C4-2B (cell line): ENCODE measurements at regions not wholly inside any gene's neighbourhood (a gene's known extent, or its start where the extent isn't known, plus 50 kb on each side); places are given as distances from the start of the nearest gene placed in this dataset.

Source experiments
- H3K27ac ChIP-seq: fragments of 450-650 bp; 2 replicates; pipeline ENCODE4 v1.5.1; 2017
- ZFX ChIP-seq: fragments of 450-650 bp; IDR thresholded peaks from 2 replicates; pipeline ENCODE4 v1.6.1; 2017
- TF ChIP-seq, protein P1 (sequence below): fragments of 450-650 bp; conservative IDR thresholded peaks from 2 replicates; pipeline ENCODE4 v1.5.1; 2017; ENCODE audit warnings: mild to moderate bottlenecking

DNA sequence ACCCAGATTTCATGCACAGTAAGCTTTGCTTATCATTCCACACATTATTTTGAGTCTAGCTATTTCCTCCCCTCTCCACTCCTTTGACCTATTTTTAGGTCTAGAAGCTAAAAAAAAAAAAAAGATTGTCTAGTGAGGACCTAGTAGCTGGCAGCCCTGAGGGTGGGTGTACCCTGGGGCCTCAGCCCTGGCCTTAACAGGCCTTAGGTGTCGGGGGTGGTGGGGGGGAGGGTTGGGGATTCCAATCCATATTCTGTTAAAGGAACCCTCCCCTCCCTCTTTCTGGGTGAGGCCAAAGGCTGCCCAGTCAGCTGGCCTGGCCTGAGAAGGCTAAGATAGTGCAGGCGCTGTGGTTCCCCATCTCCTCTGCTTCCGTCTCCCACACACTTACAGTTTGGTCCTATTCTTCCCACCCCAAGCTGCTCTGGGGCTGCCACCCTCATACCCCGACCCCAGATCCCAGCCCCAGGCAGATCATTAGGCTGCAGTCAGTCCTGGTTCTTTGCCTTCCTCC lies 65.5 kb upstream of the HK2 start:
- H3K27ac ChIP-seq, result no peak overlapping the region
- TF ChIP-seq, protein P1, sequence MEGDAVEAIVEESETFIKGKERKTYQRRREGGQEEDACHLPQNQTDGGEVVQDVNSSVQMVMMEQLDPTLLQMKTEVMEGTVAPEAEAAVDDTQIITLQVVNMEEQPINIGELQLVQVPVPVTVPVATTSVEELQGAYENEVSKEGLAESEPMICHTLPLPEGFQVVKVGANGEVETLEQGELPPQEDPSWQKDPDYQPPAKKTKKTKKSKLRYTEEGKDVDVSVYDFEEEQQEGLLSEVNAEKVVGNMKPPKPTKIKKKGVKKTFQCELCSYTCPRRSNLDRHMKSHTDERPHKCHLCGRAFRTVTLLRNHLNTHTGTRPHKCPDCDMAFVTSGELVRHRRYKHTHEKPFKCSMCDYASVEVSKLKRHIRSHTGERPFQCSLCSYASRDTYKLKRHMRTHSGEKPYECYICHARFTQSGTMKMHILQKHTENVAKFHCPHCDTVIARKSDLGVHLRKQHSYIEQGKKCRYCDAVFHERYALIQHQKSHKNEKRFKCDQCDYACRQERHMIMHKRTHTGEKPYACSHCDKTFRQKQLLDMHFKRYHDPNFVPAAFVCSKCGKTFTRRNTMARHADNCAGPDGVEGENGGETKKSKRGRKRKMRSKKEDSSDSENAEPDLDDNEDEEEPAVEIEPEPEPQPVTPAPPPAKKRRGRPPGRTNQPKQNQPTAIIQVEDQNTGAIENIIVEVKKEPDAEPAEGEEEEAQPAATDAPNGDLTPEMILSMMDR, result no peak
- TF ChIP-seq ZFX, result no peak

DNA sequence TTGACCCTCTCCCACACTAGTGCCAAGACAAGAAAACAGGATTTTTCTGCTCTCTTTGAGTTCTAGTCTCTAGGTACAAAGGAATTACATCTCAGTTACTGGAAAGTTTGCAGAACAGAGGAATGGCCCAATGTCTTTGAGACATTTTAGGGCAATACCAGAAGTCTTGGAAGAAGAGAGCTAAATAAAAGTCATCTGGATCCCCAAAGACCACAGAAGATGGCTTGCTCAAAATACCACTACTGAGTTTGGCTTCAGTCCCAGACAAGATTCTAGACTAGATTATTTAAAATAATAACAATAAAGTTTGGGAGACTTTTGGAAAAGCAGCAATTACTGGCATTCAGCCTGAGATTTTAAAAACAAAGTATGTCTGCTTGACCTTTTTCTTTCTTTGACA lies 61.9 kb upstream of the HK2 start:
- no peak overlapping the region for H3K27ac ChIP-seq
- TF ChIP-seq, protein P1, result no peak
- no peak for TF ChIP-seq ZFX

DNA sequence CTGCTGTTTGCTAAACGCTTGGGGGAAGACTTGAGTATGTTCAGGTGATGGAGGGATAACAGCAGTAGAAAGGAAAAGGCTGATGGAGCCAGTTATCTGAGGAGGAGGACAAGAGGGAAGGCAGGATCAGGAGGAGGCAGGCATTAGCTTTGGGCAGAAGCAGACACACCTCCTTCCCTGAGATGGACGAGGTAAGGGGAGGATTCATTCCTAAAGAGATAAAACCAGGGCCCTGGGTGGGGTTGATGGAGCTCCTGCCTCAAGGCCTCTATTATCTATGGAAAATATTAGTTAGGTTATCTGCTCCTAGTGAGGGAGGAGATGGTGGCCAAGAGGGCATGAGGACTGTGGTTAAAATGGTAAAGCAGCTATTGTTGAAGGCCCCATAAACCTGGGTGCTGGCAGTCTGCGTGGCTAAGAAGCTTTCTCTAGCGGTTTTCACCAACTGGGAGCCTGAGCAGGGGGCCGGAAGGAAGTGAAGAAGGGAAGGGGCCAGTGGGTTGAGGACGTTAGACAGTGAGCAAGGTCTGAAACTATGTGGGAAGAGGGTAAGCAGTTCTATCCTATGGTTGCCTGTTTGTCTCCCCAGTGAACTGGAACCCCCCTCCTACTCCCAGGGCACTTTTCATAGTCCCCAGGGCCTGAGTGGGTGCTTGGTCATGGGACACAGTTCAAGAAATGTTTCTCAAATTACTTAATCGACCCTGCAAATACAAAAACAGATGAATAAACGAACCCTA lies 56.6 kb upstream of the HK2 start:
- TF ChIP-seq ZFX, result no peak
- TF ChIP-seq, protein P1, result no peak
- H3K27ac ChIP-seq, result no peak overlapping the region

DNA sequence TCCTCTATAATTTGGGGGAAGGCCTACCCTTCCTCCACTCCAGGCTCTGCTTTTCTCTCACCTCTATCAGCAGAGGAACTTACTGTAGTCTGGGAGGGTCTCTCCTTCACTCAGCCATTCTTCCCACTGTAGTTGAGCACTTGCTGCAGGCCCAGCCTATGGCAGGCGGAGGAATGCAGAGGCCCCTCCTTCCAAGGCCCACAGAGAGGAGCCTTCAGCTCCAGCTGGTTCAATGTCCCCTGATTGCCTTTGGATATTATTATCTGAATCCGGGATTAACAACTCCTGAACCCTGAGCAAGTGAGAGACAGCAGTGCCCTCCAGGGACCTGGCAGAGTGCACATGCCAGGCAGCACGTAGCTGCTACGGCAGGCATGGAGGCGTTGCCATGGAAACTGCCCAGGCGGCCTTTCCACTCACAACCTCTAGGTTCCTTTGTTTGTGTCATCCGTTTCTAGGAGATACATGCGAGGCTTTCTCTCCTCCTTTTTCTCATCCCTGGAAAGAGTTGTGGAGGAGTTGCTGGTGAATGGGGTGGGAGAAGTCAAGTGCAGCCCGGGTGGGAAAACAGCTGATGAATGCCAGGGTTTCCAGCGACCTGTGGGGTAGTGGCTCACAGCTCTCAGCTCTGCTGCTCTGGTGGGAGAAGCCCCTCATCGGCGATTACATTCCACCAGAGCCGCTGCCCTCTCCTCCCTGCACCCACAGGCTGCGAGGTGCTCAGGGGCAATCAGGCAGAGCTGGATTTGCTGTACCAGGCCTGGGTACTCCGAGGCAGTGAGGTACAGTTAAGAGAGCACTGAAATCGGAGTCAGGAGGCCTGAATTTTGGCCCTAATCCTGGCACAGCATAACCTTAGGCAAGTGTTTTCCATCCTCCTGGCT lies 55.3 kb upstream of the HK2 start:
- TF ChIP-seq ZFX, result no peak
- TF ChIP-seq, protein P1, result no peak
- H3K27ac ChIP-seq, result no peak overlapping the region

DNA sequence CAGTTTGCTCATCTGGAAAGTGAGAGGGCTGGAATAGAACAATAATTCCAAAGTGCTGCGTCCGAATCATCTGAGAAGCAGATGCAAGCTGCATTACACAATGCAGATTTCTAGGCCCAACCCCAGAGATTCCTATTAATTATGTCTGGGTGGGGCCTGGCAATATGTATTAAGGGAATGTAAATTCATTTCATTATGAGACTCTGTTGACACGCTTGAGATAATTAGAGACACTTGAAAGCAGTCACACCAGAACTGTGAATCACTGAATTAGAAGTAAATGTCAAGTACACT lies 54.7 kb upstream of the HK2 start:
- H3K27ac ChIP-seq, result no peak overlapping the region
- TF ChIP-seq, protein P1, result no peak
- no peak for TF ChIP-seq ZFX

DNA sequence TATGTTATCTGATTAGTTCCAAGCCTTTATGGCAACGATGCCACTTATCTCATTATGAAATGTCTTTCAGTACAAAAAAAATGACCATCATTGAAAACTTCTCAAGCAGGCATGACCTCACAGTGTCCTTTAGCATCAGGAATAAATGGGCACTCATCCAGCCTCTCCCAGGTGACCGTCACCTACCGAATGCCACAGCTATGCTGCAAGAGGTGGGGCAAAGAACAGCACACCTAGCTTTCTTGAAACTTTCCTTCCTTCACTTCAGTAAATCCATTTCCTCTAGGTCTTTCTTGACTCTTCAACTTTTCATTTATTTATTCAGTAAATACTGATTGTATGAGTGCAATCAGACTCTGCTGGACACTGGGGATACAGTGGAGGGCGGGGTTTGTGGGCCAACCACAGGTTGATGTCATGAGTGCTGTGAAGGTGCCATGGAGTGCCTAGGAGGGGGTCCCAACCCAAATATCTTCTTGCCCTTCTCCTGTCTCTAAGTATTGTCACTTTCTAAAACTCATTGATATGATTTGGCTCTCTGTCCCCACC lies 54.3 kb upstream of the HK2 start:
- no peak overlapping the region for H3K27ac ChIP-seq
- no peak for TF ChIP-seq ZFX
- TF ChIP-seq, protein P1, result no peak
